ENCODE measurements at regions not wholly inside any gene's neighbourhood (a gene's known extent, or its start where the extent isn't known, plus 50 kb on each side); places are given as distances from the start of the nearest gene placed in this dataset.

DNA sequence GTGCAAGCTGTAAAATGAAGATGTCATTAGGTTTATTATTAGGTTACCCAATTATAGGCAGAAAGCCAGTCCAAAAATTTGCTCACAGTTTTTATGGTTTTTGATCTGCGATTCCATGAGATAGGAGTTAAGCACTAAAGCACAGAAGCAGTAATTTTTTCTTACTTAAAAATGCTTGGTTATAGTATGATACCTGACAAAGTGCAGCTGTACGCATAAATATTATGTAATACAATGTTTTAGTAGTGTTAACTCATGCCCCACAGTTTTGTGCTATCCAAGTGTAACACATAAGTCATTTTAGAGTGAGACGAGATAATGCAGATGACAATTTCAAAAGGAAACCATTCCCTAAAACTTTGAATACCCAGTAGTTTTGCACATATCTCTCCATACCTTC is 357.8 kb downstream of the TMA16 start:
- ATAC-seq (ENCODE audit: low FRiP score): no peak
- DNase-seq (ENCODE audit: low spot score): no peak
- TF ChIP-seq, protein P1, sequence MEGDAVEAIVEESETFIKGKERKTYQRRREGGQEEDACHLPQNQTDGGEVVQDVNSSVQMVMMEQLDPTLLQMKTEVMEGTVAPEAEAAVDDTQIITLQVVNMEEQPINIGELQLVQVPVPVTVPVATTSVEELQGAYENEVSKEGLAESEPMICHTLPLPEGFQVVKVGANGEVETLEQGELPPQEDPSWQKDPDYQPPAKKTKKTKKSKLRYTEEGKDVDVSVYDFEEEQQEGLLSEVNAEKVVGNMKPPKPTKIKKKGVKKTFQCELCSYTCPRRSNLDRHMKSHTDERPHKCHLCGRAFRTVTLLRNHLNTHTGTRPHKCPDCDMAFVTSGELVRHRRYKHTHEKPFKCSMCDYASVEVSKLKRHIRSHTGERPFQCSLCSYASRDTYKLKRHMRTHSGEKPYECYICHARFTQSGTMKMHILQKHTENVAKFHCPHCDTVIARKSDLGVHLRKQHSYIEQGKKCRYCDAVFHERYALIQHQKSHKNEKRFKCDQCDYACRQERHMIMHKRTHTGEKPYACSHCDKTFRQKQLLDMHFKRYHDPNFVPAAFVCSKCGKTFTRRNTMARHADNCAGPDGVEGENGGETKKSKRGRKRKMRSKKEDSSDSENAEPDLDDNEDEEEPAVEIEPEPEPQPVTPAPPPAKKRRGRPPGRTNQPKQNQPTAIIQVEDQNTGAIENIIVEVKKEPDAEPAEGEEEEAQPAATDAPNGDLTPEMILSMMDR (IDR thresholded peaks at IDR 0.05): no peak

DNA sequence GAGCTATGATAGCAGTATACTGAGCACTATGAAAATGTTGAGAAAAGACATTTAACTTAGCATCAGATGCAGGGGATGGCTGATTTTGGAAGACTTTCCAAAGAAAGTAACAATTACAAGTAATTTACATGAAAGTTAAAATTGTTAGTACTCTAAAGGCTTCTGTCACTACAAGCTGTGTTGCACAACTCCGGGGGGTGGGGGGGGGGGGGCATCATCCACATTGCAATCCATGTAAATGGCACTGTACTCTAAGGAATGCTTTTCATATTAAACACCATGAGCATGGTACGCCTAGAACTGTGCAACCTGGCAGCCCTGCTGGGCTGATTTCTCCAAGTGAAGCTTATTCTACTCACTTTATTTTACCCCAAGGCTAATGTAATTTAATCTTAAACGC is 363.4 kb downstream of the TMA16 start:
- no peak for ATAC-seq (ENCODE audit: low FRiP score)
- DNase-seq (ENCODE audit: low spot score): no peak
- TF ChIP-seq, protein P1 (IDR thresholded peaks at IDR 0.05): no peak

DNA sequence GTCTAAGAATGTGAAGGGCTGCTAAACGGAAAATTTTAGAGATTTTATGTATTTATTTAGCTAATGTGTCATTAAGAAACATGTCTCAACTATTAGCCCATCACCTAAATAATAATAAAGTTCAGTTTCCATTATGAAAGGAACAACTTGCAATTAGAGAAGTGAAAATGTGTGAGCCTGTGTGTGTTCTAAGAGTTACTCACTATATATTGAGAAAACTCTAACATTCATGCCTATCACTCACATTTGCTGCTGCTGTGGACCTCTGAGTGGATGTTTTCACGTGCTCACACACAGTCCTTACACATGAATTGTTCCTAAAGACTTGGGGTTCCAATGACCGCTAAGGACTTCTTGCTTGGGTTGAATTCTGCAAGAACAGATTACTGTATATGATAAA is 364.0 kb downstream of the TMA16 start:
- TF ChIP-seq, protein P1 (IDR thresholded peaks at IDR 0.05): no peak
- ATAC-seq (ENCODE audit: low FRiP score) (no peak), DNase-seq (ENCODE audit: low spot score) (no peak)

DNA sequence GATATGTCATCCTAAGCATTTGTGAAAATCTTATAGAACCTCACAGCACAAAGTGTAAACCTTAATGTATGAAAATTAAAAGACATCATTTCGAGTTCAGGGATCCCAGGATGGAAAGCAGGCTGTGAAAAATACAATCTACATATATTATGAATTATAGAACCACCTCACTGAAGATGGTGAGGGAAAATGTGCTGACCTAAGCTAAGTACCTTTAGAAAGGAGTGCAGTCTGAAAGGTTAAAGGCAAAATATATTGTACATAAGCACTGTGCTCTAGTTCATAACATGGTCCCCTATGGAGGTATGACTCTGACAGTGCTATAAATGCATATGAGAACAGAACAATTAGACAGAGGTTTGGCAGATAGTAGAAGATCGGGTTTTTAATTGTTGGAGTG is 368.6 kb downstream of the TMA16 start:
- TF ChIP-seq, protein P1 (IDR thresholded peaks at IDR 0.05): no peak
- ATAC-seq (ENCODE audit: low FRiP score): no peak
- no peak for DNase-seq (ENCODE audit: low spot score)

DNA sequence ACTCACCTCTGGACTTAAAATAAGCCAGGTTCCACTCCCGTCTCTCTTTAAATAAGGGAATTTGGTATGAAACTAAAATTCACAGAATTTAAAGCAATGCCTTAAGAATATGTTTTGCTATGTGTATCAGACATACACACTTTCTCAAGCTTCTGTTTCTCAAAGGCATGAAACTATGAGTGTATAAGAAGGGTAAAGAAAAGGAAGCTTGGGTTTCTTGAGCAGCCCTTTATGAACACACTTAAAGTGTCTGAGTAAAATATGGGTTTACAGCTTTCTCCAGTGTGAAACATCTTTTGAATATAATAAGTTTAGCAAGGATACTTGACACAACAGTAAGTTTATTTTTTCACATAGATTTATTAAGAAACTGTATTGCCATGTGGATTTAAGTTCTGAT is 370.5 kb downstream of the TMA16 start:
- DNase-seq (ENCODE audit: low spot score) (no peak), ATAC-seq (ENCODE audit: low FRiP score) (no peak)
- TF ChIP-seq, protein P1 (IDR thresholded peaks at IDR 0.05): no peak

DNA sequence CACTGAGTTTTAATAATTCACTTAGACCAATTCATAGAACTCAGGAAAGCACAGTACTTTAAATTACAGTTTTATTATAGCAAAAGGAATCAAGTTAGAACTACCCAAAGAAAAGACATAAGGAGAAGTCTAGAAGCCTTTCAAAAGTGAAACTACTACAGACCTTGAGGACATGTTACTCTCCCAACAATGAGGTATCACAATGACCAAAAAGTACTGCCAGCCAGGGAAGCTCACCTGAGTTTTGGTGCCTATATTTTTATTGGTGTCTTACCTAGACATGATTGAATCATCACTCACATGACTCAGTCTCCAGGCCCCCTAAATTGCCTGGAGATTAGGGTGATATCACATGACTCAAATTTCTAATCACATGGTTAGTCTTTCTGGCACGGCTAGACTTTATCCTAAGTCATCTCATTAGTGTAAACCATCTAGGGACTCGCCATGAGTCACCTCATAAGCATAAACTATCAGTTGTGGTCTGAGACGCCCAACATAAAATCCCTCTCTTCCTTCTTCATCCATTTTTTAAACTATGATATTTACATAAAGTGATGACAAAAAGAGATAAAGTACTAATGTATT is 372.3 kb downstream of the TMA16 start:
- no peak for ATAC-seq (ENCODE audit: low FRiP score)
- no peak for DNase-seq (ENCODE audit: low spot score)
- TF ChIP-seq, protein P1 (IDR thresholded peaks at IDR 0.05): no peak

DNA sequence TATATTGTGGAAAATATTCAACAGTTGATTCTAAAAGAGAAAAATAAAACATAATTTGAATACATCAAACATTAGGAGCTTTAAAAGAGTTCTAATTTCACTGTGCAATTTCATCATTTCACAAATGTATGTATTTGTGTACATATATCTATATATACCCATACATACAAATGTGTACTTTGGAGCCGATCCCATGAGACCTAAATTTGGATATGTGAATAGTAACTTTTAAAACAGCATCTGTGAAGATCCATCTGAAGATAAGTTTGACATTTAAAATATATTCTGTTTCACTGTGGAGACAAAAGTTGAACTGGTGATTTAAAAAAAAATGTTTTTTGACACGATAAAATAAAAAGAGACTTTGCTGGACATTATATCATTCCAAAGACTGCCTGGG is 374.0 kb downstream of the TMA16 start:
- ATAC-seq (ENCODE audit: low FRiP score) (no peak), DNase-seq (ENCODE audit: low spot score) (no peak)
- TF ChIP-seq, protein P1 (IDR thresholded peaks at IDR 0.05): no peak

Measured in omental fat pad (tissue), 3 donors.